HCT116 (cell line): ENCODE measurements at regions not wholly inside any gene's neighbourhood (a gene's known extent, or its start where the extent isn't known, plus 50 kb on each side); places are given as distances from the start of the nearest gene placed in this dataset.

Experiments
- TF ChIP-seq, protein P1 (sequence below), 3 experiments: fragments of 200-600 bp in 1 of 3; sonication (generic) in 1 of 3; IDR thresholded peaks in 2 of 3; conservative IDR thresholded peaks in 1 of 3; 2 replicates each; pipeline ENCODE4 v1.5.1; 2012 to 2017; ENCODE audit warnings: low read depth in 2 of 3, low read length in 2 of 3, antibody characterized with exemption in 1 of 3, borderline replicate concordance in 1 of 3, control low read depth in 1 of 3, mild to moderate bottlenecking in 1 of 3, mixed read lengths in 1 of 3, mixed run types in 1 of 3, moderate library complexity in 1 of 3; ENCODE audit not compliant: insufficient read depth in 1 of 3
- TF ChIP-seq, protein P2 (sequence below): IDR thresholded peaks from 2 replicates; pipeline ENCODE4 v1.6.1; 2012; ENCODE audit warnings: low read depth

DNA sequence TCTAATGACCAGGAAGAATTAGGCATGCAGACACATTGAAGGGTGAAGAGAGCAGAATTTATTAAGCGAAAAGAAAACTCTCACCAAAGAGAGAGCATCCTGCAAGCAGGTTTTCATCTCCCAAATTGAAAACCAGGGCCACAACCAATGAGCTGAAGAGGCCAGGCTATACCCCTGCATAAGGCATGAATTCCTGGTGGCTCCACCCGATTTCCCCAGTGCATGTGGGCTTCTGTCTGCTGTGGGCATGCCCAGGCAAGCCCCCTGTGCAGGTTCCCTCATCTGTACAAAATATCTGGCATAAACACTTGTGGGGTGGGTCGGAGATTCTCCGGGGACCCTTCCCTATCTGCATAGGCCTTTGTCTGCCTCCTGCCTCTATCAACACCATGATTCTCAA is 621.6 kb upstream of the LRRTM1 start:
- TF ChIP-seq, protein P1, sequence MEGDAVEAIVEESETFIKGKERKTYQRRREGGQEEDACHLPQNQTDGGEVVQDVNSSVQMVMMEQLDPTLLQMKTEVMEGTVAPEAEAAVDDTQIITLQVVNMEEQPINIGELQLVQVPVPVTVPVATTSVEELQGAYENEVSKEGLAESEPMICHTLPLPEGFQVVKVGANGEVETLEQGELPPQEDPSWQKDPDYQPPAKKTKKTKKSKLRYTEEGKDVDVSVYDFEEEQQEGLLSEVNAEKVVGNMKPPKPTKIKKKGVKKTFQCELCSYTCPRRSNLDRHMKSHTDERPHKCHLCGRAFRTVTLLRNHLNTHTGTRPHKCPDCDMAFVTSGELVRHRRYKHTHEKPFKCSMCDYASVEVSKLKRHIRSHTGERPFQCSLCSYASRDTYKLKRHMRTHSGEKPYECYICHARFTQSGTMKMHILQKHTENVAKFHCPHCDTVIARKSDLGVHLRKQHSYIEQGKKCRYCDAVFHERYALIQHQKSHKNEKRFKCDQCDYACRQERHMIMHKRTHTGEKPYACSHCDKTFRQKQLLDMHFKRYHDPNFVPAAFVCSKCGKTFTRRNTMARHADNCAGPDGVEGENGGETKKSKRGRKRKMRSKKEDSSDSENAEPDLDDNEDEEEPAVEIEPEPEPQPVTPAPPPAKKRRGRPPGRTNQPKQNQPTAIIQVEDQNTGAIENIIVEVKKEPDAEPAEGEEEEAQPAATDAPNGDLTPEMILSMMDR (IDR thresholded peaks at IDR 0.05 in 2 of 3, conservative IDR thresholded peaks at IDR 0.05 in 1 of 3; ENCODE audit: borderline replicate concordance in 1 of 3, insufficient read depth in 1 of 3, low read depth in 2 of 3, low read length in 2 of 3): no peak
- TF ChIP-seq, protein P2, sequence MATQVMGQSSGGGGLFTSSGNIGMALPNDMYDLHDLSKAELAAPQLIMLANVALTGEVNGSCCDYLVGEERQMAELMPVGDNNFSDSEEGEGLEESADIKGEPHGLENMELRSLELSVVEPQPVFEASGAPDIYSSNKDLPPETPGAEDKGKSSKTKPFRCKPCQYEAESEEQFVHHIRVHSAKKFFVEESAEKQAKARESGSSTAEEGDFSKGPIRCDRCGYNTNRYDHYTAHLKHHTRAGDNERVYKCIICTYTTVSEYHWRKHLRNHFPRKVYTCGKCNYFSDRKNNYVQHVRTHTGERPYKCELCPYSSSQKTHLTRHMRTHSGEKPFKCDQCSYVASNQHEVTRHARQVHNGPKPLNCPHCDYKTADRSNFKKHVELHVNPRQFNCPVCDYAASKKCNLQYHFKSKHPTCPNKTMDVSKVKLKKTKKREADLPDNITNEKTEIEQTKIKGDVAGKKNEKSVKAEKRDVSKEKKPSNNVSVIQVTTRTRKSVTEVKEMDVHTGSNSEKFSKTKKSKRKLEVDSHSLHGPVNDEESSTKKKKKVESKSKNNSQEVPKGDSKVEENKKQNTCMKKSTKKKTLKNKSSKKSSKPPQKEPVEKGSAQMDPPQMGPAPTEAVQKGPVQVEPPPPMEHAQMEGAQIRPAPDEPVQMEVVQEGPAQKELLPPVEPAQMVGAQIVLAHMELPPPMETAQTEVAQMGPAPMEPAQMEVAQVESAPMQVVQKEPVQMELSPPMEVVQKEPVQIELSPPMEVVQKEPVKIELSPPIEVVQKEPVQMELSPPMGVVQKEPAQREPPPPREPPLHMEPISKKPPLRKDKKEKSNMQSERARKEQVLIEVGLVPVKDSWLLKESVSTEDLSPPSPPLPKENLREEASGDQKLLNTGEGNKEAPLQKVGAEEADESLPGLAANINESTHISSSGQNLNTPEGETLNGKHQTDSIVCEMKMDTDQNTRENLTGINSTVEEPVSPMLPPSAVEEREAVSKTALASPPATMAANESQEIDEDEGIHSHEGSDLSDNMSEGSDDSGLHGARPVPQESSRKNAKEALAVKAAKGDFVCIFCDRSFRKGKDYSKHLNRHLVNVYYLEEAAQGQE: no peak
